ENCODE measurements at regions not wholly inside any gene's neighbourhood (a gene's known extent, or its start where the extent isn't known, plus 50 kb on each side); places are given as distances from the start of the nearest gene placed in this dataset.

DNA sequence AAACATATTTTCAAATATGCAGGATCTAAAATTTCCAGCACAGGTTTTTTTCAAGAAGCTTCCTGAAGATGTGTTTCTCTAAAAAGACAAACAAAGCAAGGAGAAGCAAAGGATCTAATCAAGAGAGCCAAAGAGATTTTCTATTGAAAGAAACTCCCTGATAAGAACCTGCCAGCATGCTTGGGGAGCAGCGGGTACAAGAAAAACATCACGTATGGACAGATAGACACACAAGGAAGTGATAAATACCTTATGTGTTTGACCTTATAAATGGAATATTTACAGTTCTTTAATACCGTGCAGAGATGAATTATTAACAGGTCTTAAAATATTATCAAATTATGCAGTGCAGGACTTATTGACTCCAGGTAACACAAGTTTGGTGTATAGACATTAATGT lies 562.1 kb downstream of the DACH1 start:
- TF ChIP-seq POLR2A (IDR thresholded peaks at IDR 0.05; ENCODE audit: low read depth, low read length): no peak
- TF ChIP-seq CTCF (IDR thresholded peaks at IDR 0.05; ENCODE audit: extremely low read depth in 1 of 2, insufficient read depth in 1 of 2, low read depth in 1 of 2, low read length in 2 of 2): no peak
- no peak for TF ChIP-seq EZH2 (IDR thresholded peaks at IDR 0.05; ENCODE audit: borderline replicate concordance, low read depth, low read length, severe bottlenecking)
- no peak for TF ChIP-seq POLR2AphosphoS5 (IDR thresholded peaks at IDR 0.05; ENCODE audit: insufficient read depth, low read depth, low read length)
- no peak for TF ChIP-seq GATA2 (IDR thresholded peaks at IDR 0.05; ENCODE audit: insufficient read depth, insufficient read length, low read depth, low read length)
